Upper lobe of left lung (tissue), 6 donors: ENCODE measurements at regions not wholly inside any gene's neighbourhood (a gene's known extent, or its start where the extent isn't known, plus 50 kb on each side); places are given as distances from the start of the nearest gene placed in this dataset.

Experiments
- ATAC-seq, 2 donors: fragments of 200-7000 bp; cut with Tn5 transposase; one replicate each; pipeline ENCODE4 v1.9.1; 2022; ENCODE audit warnings: mild to moderate bottlenecking in 2 of 2, moderate library complexity in 2 of 2; ENCODE audit not compliant: low FRiP score in 2 of 2
- DNase-seq, 2 donors: peaks; one replicate each; pipeline ENCODE4 v3.0.0-alpha.2; 2019 to 2020
- H3K27ac ChIP-seq, 4 donors: fragments of 200-600 bp; sonication (generic); one replicate each; pipeline ENCODE4 v1.5.1; 2016 to 2019
- H3K27me3 ChIP-seq, 4 donors: fragments of 200-600 bp; sonication (generic); one replicate each; pipeline ENCODE4 v1.5.1; 2017 to 2019
- H3K36me3 ChIP-seq, 4 donors: fragments of 200-600 bp; sonication (generic); one replicate each; pipeline ENCODE4 v1.5.1; 2016 to 2019
- H3K4me1 ChIP-seq, 4 donors: fragments of 200-600 bp; sonication (generic); one replicate each; pipeline ENCODE4 v1.5.1; 2018 to 2019
- H3K4me3 ChIP-seq, 4 donors: fragments of 200-600 bp; sonication (generic); one replicate each; pipeline ENCODE4 v1.5.1; 2017 to 2019; ENCODE audit warnings: mild to moderate bottlenecking in 2 of 4, moderate library complexity in 1 of 4
- H3K9me3 ChIP-seq, 4 donors: fragments of 200-600 bp; sonication (generic); one replicate each; pipeline ENCODE4 v1.5.1; 2018 to 2019
- CTCF ChIP-seq, 6 experiments: fragments of 450-650 bp in 4 of 6; fragments of 200-600 bp in 2 of 6; sonication (generic) in 2 of 6; IDR thresholded peaks; one replicate each; pipeline ENCODE4 v1.5.1; 2016 to 2019; ENCODE audit warnings: antibody characterized with exemption in 6 of 6
- EP300 ChIP-seq, 4 donors: sonication (generic); formaldehyde crosslinking; IDR thresholded peaks; one replicate each; pipeline ENCODE4 v1.5.1; 2017; ENCODE audit warnings: antibody characterized with exemption in 4 of 4, control low read depth in 2 of 4
- POLR2A ChIP-seq, 4 donors: fragments of 450-650 bp; IDR thresholded peaks; one replicate each; pipeline ENCODE4 v1.5.1; 2016 to 2017; ENCODE audit warnings: antibody characterized with exemption in 4 of 4, mild to moderate bottlenecking in 2 of 4
- POLR2AphosphoS5 ChIP-seq, 2 donors: sonication (generic); formaldehyde crosslinking; IDR thresholded peaks; one replicate each; pipeline ENCODE4 v1.5.1; 2017; ENCODE audit warnings: antibody characterized with exemption in 2 of 2
- WGBS, 2 donors: methylation state at CpG; one replicate each; pipeline ENCODE4 v1.1.5; 2017 to 2018; 5-methylcytosine and 5-hydroxymethylcytosine counted together
- donor health status: DM: no; HTN: no; CAD: no; lungs with moderate emphysema.
- donor health status: DM: no; HTN: yes; CAD: no; lungs with severe emphysema.

GRCh38 chr15:69736161-69736560, 283.5 kb downstream of the RPLP1 start:
- H3K4me1 ChIP-seq, result no peaks in the 10 kb centered on the region
- no peaks in the 10 kb centered on the region for H3K27me3 ChIP-seq
- WGBS, 2 donors, result 61 to 79% methylated on average over 3 of the region's 3 CpGs
- TF ChIP-seq POLR2A (IDR thresholded peaks at IDR 0.05) (no peak), CTCF (IDR thresholded peaks at IDR 0.05) (no peak), POLR2AphosphoS5 (IDR thresholded peaks at IDR 0.05) (no peak), EP300 (IDR thresholded peaks at IDR 0.05) (no peak)
- no peak overlapping the region for H3K27ac ChIP-seq
- DNase-seq (no peak), ATAC-seq (no peak)
- H3K4me3 ChIP-seq, result no peak overlapping the region
- no peaks in the 10 kb centered on the region for H3K9me3 ChIP-seq
- no peaks in the 10 kb centered on the region for H3K36me3 ChIP-seq

GRCh38 chr15:69737916-69738315, 285.3 kb downstream of the RPLP1 start:
- no peaks in the 10 kb centered on the region for H3K27me3 ChIP-seq
- no peak overlapping the region for H3K27ac ChIP-seq
- DNase-seq (no peak), ATAC-seq (no peak)
- no peaks in the 10 kb centered on the region for H3K4me1 ChIP-seq
- no peak overlapping the region for H3K4me3 ChIP-seq
- H3K9me3 ChIP-seq, result no peaks in the 10 kb centered on the region
- H3K36me3 ChIP-seq, result no peaks in the 10 kb centered on the region
- TF ChIP-seq POLR2AphosphoS5 (IDR thresholded peaks at IDR 0.05) (no peak), POLR2A (IDR thresholded peaks at IDR 0.05) (no peak), EP300 (IDR thresholded peaks at IDR 0.05) (no peak), CTCF (IDR thresholded peaks at IDR 0.05) (no peak)

GRCh38 chr15:69740684-69741083, 288.1 kb downstream of the RPLP1 start:
- Histone ChIP-seq H3K27me3 (no peaks in the 10 kb centered on the region), H3K36me3 (no peaks in the 10 kb centered on the region), H3K27ac (no peak overlapping the region), H3K4me3 (no peak overlapping the region), H3K9me3 (no peaks in the 10 kb centered on the region), H3K4me1 (no peaks in the 10 kb centered on the region)
- 83 to 85% methylated on average over 1 of the region's 1 CpG for WGBS, 2 donors
- no peak for ATAC-seq
- DNase-seq, result no peak
- TF ChIP-seq EP300 (IDR thresholded peaks at IDR 0.05) (no peak), CTCF (IDR thresholded peaks at IDR 0.05) (no peak), POLR2AphosphoS5 (IDR thresholded peaks at IDR 0.05) (no peak), POLR2A (IDR thresholded peaks at IDR 0.05) (no peak)

GRCh38 chr15:69742361-69742760, 289.7 kb downstream of the RPLP1 start:
- TF ChIP-seq POLR2A (IDR thresholded peaks at IDR 0.05) (no peak), POLR2AphosphoS5 (IDR thresholded peaks at IDR 0.05) (no peak), CTCF (IDR thresholded peaks at IDR 0.05) (no peak), EP300 (IDR thresholded peaks at IDR 0.05) (no peak)
- Histone ChIP-seq H3K36me3 (no peaks in the 10 kb centered on the region), H3K4me1 (no peaks in the 10 kb centered on the region), H3K27me3 (no peaks in the 10 kb centered on the region), H3K4me3 (no peak overlapping the region), H3K27ac (no peak overlapping the region), H3K9me3 (no peaks in the 10 kb centered on the region)
- ATAC-seq (no peak), DNase-seq (no peak)
- 80 to 82% methylated on average over 9 of the region's 9 CpGs for WGBS, 2 donors

- H3K4me3 ChIP-seq, result no peak overlapping the region
- H3K27ac ChIP-seq, result no peak overlapping the region
- ATAC-seq (no peak), DNase-seq (no peak)
- 75 to 100% methylated on average over 1 of the region's 1 CpG for WGBS, 2 donors
- no peaks in the 10 kb centered on the region for H3K9me3 ChIP-seq
- H3K4me1 ChIP-seq, result no peaks in the 10 kb centered on the region
- TF ChIP-seq POLR2A (IDR thresholded peaks at IDR 0.05), result no peak
- no peak for TF ChIP-seq EP300 (IDR thresholded peaks at IDR 0.05)
- TF ChIP-seq CTCF (IDR thresholded peaks at IDR 0.05), result no peak
- TF ChIP-seq POLR2AphosphoS5 (IDR thresholded peaks at IDR 0.05), result no peak
- no peaks in the 10 kb centered on the region for H3K36me3 ChIP-seq
- no peaks in the 10 kb centered on the region for H3K27me3 ChIP-seq
Measured at GRCh38 chr15:69743091-69743490, 290.5 kb downstream of the RPLP1 start.
